ENCODE measurements at regions not wholly inside any gene's neighbourhood (a gene's known extent, or its start where the extent isn't known, plus 50 kb on each side); places are given as distances from the start of the nearest gene placed in this dataset.

DNA sequence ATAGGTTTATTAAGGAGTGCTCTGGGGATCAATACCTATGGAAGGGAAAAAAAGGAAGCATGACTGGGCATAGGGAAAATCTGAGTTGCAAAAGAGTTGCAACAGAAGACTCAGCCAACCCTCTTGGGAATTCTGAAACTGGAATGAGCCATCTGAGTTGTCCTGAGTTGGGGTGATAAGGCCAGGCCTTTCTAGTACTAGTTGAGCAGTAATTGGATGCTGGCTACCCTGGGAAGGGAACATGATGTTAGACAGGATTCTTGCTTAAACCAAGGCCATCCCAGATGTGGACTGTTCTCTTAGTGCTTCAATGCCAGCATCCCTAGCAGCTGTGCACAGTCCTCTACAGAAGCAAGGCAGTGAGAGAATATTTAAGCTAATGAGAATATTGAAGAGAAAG is 348.8 kb upstream of the GULP1 start:
- DNase-seq (no peak), ATAC-seq (peak in 1 of 2 donors; percentile 52)
- H3K9me3 ChIP-seq = no peaks in the 10 kb centered on the region
- in situ Hi-C loops (cut with MboI; ENCODE audit: low sequenced_read_pairs in 4 of 4) (no loop called here), intact Hi-C loops (cut with DNase I; ENCODE audit: low total_unique reads) (no loop called here)
- H3K27ac ChIP-seq = no peak overlapping the region
- H3K4me1 ChIP-seq = no peaks in the 10 kb centered on the region
- no peak for TF ChIP-seq POLR2A (IDR thresholded peaks at IDR 0.05)
- TF ChIP-seq, protein P1, sequence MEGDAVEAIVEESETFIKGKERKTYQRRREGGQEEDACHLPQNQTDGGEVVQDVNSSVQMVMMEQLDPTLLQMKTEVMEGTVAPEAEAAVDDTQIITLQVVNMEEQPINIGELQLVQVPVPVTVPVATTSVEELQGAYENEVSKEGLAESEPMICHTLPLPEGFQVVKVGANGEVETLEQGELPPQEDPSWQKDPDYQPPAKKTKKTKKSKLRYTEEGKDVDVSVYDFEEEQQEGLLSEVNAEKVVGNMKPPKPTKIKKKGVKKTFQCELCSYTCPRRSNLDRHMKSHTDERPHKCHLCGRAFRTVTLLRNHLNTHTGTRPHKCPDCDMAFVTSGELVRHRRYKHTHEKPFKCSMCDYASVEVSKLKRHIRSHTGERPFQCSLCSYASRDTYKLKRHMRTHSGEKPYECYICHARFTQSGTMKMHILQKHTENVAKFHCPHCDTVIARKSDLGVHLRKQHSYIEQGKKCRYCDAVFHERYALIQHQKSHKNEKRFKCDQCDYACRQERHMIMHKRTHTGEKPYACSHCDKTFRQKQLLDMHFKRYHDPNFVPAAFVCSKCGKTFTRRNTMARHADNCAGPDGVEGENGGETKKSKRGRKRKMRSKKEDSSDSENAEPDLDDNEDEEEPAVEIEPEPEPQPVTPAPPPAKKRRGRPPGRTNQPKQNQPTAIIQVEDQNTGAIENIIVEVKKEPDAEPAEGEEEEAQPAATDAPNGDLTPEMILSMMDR (IDR thresholded peaks at IDR 0.05 in 4 of 5, conservative IDR thresholded peaks at IDR 0.05 in 1 of 5) = no peak
- H3K4me3 ChIP-seq = no peak overlapping the region
- no peaks in the 10 kb centered on the region for H3K27me3 ChIP-seq
- H3K36me3 ChIP-seq = no peaks in the 10 kb centered on the region

DNA sequence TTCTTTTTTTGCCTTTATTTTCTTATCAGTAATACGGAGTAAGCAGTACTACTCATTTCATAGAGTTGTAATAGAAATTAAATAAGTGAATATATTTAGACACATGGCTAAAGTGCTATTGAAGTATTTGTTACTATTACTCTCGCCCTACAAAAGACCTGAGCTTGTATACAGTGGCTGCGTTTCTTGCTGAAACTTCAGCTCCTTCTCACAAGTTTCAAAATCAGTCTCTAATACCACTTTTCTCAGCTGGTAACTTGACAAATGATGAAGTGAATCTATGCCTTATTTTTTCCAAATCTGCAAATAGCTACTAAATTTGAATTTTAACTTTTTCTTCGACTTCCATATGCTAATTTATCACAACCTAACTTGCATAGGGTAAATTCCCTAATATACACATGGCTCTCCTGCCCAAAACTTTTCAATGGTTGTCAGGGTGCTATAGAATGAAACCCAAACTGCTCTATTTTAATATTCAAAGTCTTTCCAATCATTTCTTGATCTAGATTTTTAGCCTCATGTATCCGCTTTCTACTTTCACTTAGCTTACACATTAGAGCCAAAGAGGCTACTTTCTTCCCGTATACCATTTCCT is 347.8 kb upstream of the GULP1 start:
- DNase-seq = no peak
- H3K4me1 ChIP-seq = no peaks in the 10 kb centered on the region
- TF ChIP-seq, protein P1 (IDR thresholded peaks at IDR 0.05 in 4 of 5, conservative IDR thresholded peaks at IDR 0.05 in 1 of 5) = no peak
- no peak for ATAC-seq
- no peaks in the 10 kb centered on the region for H3K27me3 ChIP-seq
- no peaks in the 10 kb centered on the region for H3K9me3 ChIP-seq
- no peak overlapping the region for H3K27ac ChIP-seq
- intact Hi-C loops (cut with DNase I; ENCODE audit: low total_unique reads) (no loop called here), in situ Hi-C loops (cut with MboI; ENCODE audit: low sequenced_read_pairs in 4 of 4) (no loop called here)
- H3K4me3 ChIP-seq = no peak overlapping the region
- H3K36me3 ChIP-seq = no peaks in the 10 kb centered on the region

DNA sequence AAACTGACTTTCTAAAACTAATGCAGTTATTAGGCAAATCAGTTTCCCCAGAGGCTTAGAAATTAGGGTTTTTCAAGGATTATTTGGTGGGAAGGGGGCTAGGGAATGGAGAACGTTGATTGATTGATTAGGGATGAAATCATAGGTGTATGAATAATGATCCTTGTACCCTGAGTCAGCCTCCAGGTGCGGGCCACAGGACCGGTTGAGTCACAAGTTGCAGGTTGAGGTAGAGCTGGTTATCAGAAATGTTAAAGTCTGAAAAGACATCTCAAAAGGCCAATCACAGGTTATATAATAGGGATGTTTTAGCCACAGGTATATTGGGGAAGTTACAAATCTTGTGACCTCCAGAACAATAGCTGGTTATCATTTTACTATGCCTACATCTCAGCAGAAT is 341.8 kb upstream of the GULP1 start:
- ATAC-seq (no peak), DNase-seq (no peak)
- Histone ChIP-seq H3K36me3 (no peaks in the 10 kb centered on the region), H3K9me3 (no peaks in the 10 kb centered on the region), H3K4me3 (no peak overlapping the region), H3K27me3 (no peaks in the 10 kb centered on the region), H3K4me1 (no peaks in the 10 kb centered on the region), H3K27ac (no peak overlapping the region)
- TF ChIP-seq, protein P1 (IDR thresholded peaks at IDR 0.05 in 4 of 5, conservative IDR thresholded peaks at IDR 0.05 in 1 of 5) = no peak
- TF ChIP-seq POLR2A (IDR thresholded peaks at IDR 0.05) = no peak
- intact Hi-C loops (cut with DNase I; ENCODE audit: low total_unique reads) (no loop called here), in situ Hi-C loops (cut with MboI; ENCODE audit: low sequenced_read_pairs in 4 of 4) (no loop called here)

DNA sequence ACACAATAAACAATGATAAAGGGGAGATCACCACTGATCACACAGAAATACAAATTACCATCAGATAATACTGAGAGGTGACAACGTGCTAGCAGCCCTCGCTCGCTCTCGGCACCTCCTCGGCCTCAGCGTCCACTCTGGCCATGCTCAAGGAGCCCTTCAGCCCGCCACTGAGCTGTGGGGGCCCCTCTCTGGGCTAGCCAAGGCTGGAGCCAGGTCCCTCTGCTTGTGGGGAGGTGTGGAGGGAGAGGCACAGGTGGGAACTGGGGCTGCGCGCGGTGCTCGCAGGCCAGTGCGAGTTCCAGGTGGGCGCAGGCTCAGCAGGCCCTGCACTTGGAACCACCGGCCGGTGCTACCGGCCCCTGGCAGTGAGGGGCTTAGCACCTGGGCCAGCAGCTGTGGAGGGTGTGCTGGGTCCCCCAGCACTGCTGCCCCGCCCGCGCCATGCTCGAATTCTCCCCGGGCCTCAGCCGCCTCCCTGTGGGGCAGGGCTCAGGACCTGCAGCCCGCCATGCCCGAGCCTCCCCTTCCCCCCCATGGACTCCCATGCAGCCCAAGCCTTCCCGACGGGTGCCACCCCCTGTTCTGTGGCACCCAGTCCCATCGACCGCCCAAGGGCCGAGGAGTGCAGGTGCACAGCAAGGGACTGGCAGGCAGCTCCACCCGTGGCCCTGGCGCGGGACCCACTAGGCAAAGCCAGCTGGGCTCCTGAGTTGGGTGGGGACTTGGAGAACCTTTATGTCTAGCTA is 340.0 kb upstream of the GULP1 start:
- H3K36me3 ChIP-seq = no peaks in the 10 kb centered on the region
- intact Hi-C loops (cut with DNase I; ENCODE audit: low total_unique reads) = no loop called here
- no peaks in the 10 kb centered on the region for H3K9me3 ChIP-seq
- TF ChIP-seq, protein P1 (IDR thresholded peaks at IDR 0.05 in 4 of 5, conservative IDR thresholded peaks at IDR 0.05 in 1 of 5) = no peak
- TF ChIP-seq POLR2A (IDR thresholded peaks at IDR 0.05) = no peak
- in situ Hi-C loops (cut with MboI; ENCODE audit: low sequenced_read_pairs in 4 of 4) = no loop called here
- H3K27ac ChIP-seq = no peak overlapping the region
- ATAC-seq (no peak), DNase-seq (no peak)
- no peak overlapping the region for H3K4me3 ChIP-seq
- no peaks in the 10 kb centered on the region for H3K4me1 ChIP-seq
- H3K27me3 ChIP-seq = no peaks in the 10 kb centered on the region

Data from gastrocnemius medialis (tissue), 4 donors.